ENCODE measurements at regions not wholly inside any gene's neighbourhood (a gene's known extent, or its start where the extent isn't known, plus 50 kb on each side); places are given as distances from the start of the nearest gene placed in this dataset.

DNA sequence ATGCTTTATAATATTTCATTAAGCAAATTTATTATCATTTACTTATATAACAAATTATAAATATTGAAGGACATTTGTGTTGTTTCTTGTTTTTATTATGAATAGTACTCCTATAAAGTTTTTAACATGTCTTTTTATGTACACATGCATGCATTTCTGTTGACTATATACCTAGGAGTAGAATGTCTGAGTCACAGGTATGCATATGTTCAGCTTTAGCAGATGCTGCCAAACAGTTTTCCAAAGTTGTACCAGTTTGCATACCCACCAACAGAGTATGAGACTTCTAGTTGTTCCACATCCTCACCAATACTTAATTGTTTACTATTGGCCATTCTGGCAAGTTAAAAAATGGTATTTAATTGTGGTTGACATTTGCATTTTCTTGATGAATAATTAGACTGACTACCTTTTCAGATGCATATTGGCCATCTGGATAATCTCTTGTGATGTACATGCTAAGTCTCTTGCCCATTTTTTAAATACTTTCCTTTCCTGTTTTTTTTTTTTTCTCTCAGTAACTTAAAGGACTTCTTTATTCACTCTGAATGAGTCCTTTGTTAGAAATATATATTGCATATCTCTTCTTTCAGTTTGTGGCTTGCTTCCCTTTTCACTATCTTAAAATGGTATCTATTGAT is 132.2 kb upstream of the TRIM2 start:
- Mint-ChIP-seq H3K9me3 (peaks cover 7% of the 10 kb centered on the region), H3K27ac (no peak overlapping the region), H3K36me3 (no peaks in the 10 kb centered on the region), H3K4me1 (ENCODE audit: unreplicated experiment) (no peaks in the 10 kb centered on the region), H3K27me3 (no peaks in the 10 kb centered on the region), H3K4me3 (no peak overlapping the region)
- DNase-seq (ENCODE audit: extremely low spot score, unreplicated experiment) = no peak
- TF ChIP-seq, protein P1, sequence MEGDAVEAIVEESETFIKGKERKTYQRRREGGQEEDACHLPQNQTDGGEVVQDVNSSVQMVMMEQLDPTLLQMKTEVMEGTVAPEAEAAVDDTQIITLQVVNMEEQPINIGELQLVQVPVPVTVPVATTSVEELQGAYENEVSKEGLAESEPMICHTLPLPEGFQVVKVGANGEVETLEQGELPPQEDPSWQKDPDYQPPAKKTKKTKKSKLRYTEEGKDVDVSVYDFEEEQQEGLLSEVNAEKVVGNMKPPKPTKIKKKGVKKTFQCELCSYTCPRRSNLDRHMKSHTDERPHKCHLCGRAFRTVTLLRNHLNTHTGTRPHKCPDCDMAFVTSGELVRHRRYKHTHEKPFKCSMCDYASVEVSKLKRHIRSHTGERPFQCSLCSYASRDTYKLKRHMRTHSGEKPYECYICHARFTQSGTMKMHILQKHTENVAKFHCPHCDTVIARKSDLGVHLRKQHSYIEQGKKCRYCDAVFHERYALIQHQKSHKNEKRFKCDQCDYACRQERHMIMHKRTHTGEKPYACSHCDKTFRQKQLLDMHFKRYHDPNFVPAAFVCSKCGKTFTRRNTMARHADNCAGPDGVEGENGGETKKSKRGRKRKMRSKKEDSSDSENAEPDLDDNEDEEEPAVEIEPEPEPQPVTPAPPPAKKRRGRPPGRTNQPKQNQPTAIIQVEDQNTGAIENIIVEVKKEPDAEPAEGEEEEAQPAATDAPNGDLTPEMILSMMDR (conservative IDR thresholded peaks at IDR 0.05) = no peak

GRCh38 chr4:153072661-153073060 is 131.6 kb upstream of the TRIM2 start:
- Mint-ChIP-seq H3K4me3 (no peak overlapping the region), H3K27ac (no peak overlapping the region), H3K36me3 (no peaks in the 10 kb centered on the region), H3K4me1 (ENCODE audit: unreplicated experiment) (no peaks in the 10 kb centered on the region), H3K27me3 (no peaks in the 10 kb centered on the region), H3K9me3 (peaks cover 7% of the 10 kb centered on the region)
- TF ChIP-seq, protein P1 (conservative IDR thresholded peaks at IDR 0.05) = no peak
- DNase-seq (ENCODE audit: extremely low spot score, unreplicated experiment) = no peak

- Mint-ChIP-seq H3K4me1 (ENCODE audit: unreplicated experiment) (no peaks in the 10 kb centered on the region), H3K27me3 (no peaks in the 10 kb centered on the region), H3K36me3 (no peaks in the 10 kb centered on the region), H3K27ac (no peak overlapping the region), H3K4me3 (no peak overlapping the region), H3K9me3 (peaks cover 7% of the 10 kb centered on the region)
- TF ChIP-seq, protein P1 (conservative IDR thresholded peaks at IDR 0.05) = no peak
- DNase-seq (ENCODE audit: extremely low spot score, unreplicated experiment) = no peak
These were observed 129.8 kb upstream of the TRIM2 start for GRCh38 chr4:153074486-153074885.

DNA sequence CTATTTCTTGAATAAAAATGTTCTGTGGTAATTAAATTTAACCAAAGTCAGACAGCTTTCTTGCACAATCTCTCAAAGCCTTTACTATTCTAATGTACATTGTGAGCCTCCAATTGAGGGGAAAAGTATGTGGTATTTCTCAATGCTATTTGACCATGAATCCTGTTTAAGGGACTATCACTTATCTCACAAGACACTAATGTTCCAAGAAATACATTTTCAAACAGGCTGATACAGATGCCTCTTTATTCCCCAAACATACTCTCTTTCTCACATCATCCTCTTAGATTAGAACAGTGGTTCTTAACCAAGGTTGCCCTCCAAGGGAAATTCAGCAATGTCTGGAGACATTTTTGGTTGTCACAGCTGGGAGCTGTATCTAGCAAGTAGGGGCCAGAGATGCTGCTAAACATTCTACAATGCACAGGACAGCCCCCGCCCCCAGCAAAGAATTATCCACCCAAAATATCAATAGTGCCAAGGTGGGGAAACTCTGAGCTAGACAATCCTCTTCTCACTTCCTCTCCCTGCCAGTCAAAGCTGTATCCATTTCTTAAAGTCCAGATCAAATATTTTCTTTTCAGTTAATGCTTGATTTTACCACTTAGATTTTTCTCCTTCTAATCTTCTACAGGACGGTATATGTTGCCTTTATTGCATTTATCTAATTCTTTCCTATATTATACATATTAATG is 129.2 kb upstream of the TRIM2 start:
- no peak overlapping the region for H3K4me3 Mint-ChIP-seq
- H3K9me3 Mint-ChIP-seq = peaks cover 7% of the 10 kb centered on the region
- H3K36me3 Mint-ChIP-seq = no peaks in the 10 kb centered on the region
- TF ChIP-seq, protein P1 (conservative IDR thresholded peaks at IDR 0.05) = no peak
- H3K4me1 Mint-ChIP-seq (ENCODE audit: unreplicated experiment) = no peaks in the 10 kb centered on the region
- DNase-seq (ENCODE audit: extremely low spot score, unreplicated experiment) = no peak
- H3K27ac Mint-ChIP-seq = no peak overlapping the region
- H3K27me3 Mint-ChIP-seq = no peaks in the 10 kb centered on the region

DNA sequence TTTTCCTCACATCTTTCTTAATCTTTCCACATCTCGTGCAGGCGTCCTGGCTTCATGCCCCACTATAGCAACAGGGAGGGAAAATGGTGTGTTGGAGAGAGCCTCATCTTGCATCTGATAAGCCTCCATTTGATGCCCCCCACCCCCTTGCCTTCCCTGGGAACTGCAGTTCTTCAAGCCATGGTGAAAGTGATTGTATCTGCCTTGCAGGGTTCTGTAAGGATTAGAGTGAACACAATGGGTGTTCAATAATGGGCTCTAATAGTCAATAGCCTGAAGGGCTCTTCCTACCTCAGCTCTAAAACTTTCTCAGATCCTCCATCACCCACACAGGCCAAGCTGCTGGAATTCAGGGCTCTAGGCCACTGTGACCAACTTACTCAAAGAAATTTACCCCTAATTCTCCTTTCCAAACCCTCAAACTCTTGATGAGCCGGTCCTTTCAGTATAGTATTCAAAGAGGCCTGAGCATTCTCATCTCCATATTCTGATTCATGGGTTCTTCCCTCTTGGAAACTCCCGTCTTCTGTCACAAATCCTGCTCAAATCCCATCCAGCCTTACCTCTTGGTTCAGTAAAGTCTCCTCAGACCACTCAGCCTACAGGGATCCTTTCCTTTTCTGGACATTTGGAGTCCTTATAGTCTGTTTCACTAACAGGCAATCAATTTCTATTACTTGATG is 128.3 kb upstream of the TRIM2 start:
- H3K27ac Mint-ChIP-seq = no peak overlapping the region
- no peaks in the 10 kb centered on the region for H3K27me3 Mint-ChIP-seq
- H3K4me3 Mint-ChIP-seq = no peak overlapping the region
- DNase-seq (ENCODE audit: extremely low spot score, unreplicated experiment) = no peak
- peaks cover 7% of the 10 kb centered on the region for H3K9me3 Mint-ChIP-seq
- TF ChIP-seq, protein P1 (conservative IDR thresholded peaks at IDR 0.05) = no peak
- no peaks in the 10 kb centered on the region for H3K36me3 Mint-ChIP-seq
- H3K4me1 Mint-ChIP-seq (ENCODE audit: unreplicated experiment) = no peaks in the 10 kb centered on the region

All from type B pancreatic cell (in vitro differentiated cells).